Right lobe of liver (tissue), 6 donors: ENCODE measurements at regions not wholly inside any gene's neighbourhood (a gene's known extent, or its start where the extent isn't known, plus 50 kb on each side); places are given as distances from the start of the nearest gene placed in this dataset.
A peak's percentile ranks its signal among the peaks of the same experiment; 100 is the strongest.
"Not testable (repeated sequence)": the region's sequence is repeated elsewhere in the genome, so short reads cannot be mapped to it uniquely, and the experiment has no call there.

Experiments used
- ATAC-seq, 4 donors: fragments of 200-7000 bp; cut with Tn5 transposase; one replicate each; pipeline ENCODE4 v1.9.1; 2020; ENCODE audit warnings: mild to moderate bottlenecking in 4 of 4, moderate library complexity in 4 of 4
- DNase-seq, 3 donors: peaks; one replicate each; pipeline ENCODE4 v3.0.0-alpha.2; 2020
- H3K27ac ChIP-seq, 3 donors: fragments of 200-600 bp; one replicate each; pipeline ENCODE4 v1.8.0; 2022
- H3K27me3 ChIP-seq, 2 donors: fragments of 200-600 bp; one replicate each; pipeline ENCODE4 v1.8.0; 2022
- H3K36me3 ChIP-seq, 4 donors: fragments of 200-600 bp; sonication (generic) in 1 of 4; one replicate each; pipeline versions ENCODE4 v1.5.1 to v1.8.0; 2017 to 2022; ENCODE audit warnings: control low read depth in 1 of 4
- H3K4me1 ChIP-seq, 4 donors: fragments of 200-600 bp; sonication (generic) in 1 of 4; one replicate each; pipeline versions ENCODE4 v1.5.1 to v1.8.0; 2017 to 2022; ENCODE audit warnings: control low read depth in 1 of 4
- H3K4me3 ChIP-seq, 3 donors: fragments of 200-600 bp; one replicate each; pipeline ENCODE4 v1.8.0; 2022
- H3K9me3 ChIP-seq, 4 donors: fragments of 200-600 bp; sonication (generic) in 1 of 4; one replicate each; pipeline versions ENCODE4 v1.5.1 to v1.8.0; 2017 to 2022; ENCODE audit warnings: control low read depth in 1 of 4
- CTCF ChIP-seq, 4 donors: fragments of 200-600 bp in 3 of 4; fragments of 450-650 bp in 1 of 4; IDR thresholded peaks; one replicate each; pipeline versions ENCODE4 v1.5.1 to v1.8.0; 2016 to 2022; ENCODE audit warnings: antibody characterized with exemption in 4 of 4, mild to moderate bottlenecking in 2 of 4
- POLR2A ChIP-seq: fragments of 450-650 bp; IDR thresholded peaks from one replicate; pipeline ENCODE4 v1.6.1; 2017; ENCODE audit warnings: antibody characterized with exemption, mild to moderate bottlenecking
- WGBS: methylation state at CpG from one replicate; pipeline ENCODE4 v1.1.6; 2018; ENCODE audit warnings: low coverage, low lambda C conversion rate; ENCODE audit not compliant: insufficient coverage; ENCODE audit errors: missing lambda C conversion rate; 5-methylcytosine and 5-hydroxymethylcytosine counted together
- intact Hi-C, 2 donors: fragments of 100-400 bp; cut with DNase I; formaldehyde crosslinking; loops; one replicate each; pipeline versions ENCODE4 v1.11.2 to v1.14.1; 2022
- donor health status: DM: no; HTN: yes; CAD: no.
- donor health status: DM: no; HTN: no; CAD: no.
- donor health status: DM: no; HTN: no; CAD: no.
- donor health status: DM: no; HTN: yes; CAD: no.
- donor health status: DM: no; HTN: yes; CAD: no.

- H3K36me3 ChIP-seq, ATAC-seq, H3K27ac ChIP-seq, H3K4me3 ChIP-seq, intact Hi-C loops, H3K9me3 ChIP-seq, DNase-seq, H3K27me3 ChIP-seq, H3K4me1 ChIP-seq: not testable (repeated sequence)
- 68% methylated on average over 3 of the region's 5 CpGs for WGBS
Observed at GRCh38 chr10:46095943-46096342, 49.9 kb upstream of the MSMB start.

GRCh38 chr10:46096446-46096845 is 50.4 kb upstream of the MSMB start:
- peak in 1 of 4 donors; percentile 21 for ATAC-seq
- WGBS, result 67% methylated on average over 4 of the region's 4 CpGs
- Histone ChIP-seq H3K4me1 (no peaks in the 10 kb centered on the region), H3K27me3 (no peaks in the 10 kb centered on the region), H3K9me3 (no peaks in the 10 kb centered on the region), H3K27ac (no peak overlapping the region), H3K36me3 (no peaks in the 10 kb centered on the region), H3K4me3 (no peak overlapping the region)
- no peak for DNase-seq
- intact Hi-C loops, result no loop called here
- no peak for TF ChIP-seq POLR2A
- no peak for TF ChIP-seq CTCF (IDR thresholded peaks at IDR 0.05)

GRCh38 chr10:46096909-46097575 is 51.0 kb upstream of the MSMB start:
- no peaks in the 10 kb centered on the region for H3K4me1 ChIP-seq
- intact Hi-C loops, result no loop called here
- peak in 1 of 3 donors; percentile 45 for DNase-seq
- no peak overlapping the region for H3K27ac ChIP-seq
- no peak overlapping the region for H3K4me3 ChIP-seq
- peak; percentile 38 to 62 (median 48) for ATAC-seq
- no peaks in the 10 kb centered on the region for H3K36me3 ChIP-seq
- H3K27me3 ChIP-seq, result no peaks in the 10 kb centered on the region
- no peaks in the 10 kb centered on the region for H3K9me3 ChIP-seq
- 17% methylated on average over 1 of the region's 8 CpGs for WGBS
- TF ChIP-seq POLR2A (no peak), CTCF (IDR thresholded peaks at IDR 0.05) (no peak)

- no peak for ATAC-seq
Observed at GRCh38 chr10:46097576-46098317, 51.7 kb upstream of the MSMB start.

More at GRCh38 chr10:46097576-46098317, 51.7 kb upstream of the MSMB start:
- DNase-seq, result no peak
- H3K9me3 ChIP-seq, result no peaks in the 10 kb centered on the region
- 90% methylated on average over 2 of the region's 14 CpGs for WGBS
- no peak overlapping the region for H3K27ac ChIP-seq
- no peak for TF ChIP-seq CTCF (IDR thresholded peaks at IDR 0.05)
- TF ChIP-seq POLR2A, result no peak
- intact Hi-C loops, result no loop called here
- H3K27me3 ChIP-seq, result no peaks in the 10 kb centered on the region
- H3K4me1 ChIP-seq, result no peaks in the 10 kb centered on the region
- no peak overlapping the region for H3K4me3 ChIP-seq
- no peaks in the 10 kb centered on the region for H3K36me3 ChIP-seq
